CD4-positive, alpha-beta T cell treated with Interleukin-17A for 1 hour (primary cell): ENCODE measurements at regions not wholly inside any gene's neighbourhood (a gene's known extent, or its start where the extent isn't known, plus 50 kb on each side); places are given as distances from the start of the nearest gene placed in this dataset.

ENCODE experiments used
- DNase-seq: peaks from one replicate; pipeline ENCODE4 v3.0.0-alpha.2; 2020

DNA sequence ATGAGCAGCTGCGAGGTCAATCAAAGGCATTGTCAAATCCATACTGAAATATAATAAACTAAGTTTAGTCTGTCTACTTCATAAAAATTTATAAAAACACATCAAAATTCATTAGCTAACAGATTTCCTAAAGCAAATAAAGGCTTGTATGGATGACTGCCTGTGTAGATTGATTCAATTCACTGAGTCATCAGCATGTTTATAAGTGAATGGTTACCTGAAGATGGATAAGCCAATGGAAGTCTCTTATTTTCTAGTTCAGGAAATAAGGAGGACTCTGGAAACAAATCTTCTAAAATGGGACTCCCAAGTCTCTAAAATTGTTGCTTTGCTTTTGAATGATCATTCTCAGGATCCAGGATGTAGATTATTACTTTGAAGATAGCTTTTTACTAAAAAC, 57.0 kb upstream of the HNRNPA3 start:
- DNase-seq = no peak

DNA sequence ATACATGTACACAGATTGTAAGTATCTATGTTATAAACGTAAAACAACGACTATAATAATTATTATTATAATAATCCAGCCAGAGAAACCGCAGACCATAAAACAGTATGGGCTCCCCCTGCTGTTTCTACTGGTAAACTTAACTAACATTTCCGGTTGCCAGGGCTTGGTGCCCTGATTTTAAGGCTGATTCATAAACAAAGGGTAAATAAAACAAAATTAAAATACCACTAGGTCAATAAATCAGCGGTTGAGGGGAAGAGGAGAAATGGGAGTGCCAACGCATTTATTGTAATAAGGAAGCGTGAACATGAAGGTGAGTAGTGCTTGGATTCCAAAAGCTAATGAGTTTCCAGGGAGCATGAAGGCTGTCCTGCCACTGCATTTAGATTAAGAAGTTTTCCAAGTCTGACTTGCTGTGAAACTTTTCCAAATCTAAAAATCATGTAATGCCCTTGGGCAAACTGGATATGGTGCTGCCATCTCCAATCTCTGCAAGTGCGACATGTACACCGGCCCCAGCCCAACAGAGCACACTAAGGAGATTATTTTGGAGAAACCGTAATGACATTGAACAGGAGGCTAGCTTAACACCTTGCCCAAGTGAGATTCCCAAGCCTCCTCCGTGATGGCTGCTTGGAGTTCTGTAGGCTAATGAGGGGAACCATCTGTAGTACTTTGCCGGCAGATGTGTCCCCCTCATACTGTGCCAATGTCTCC, 50.7 kb upstream of the HNRNPA3 start:
- peak; percentile 53 for DNase-seq
